ENCODE measurements at regions not wholly inside any gene's neighbourhood (a gene's known extent, or its start where the extent isn't known, plus 50 kb on each side); places are given as distances from the start of the nearest gene placed in this dataset.

GRCh38 chr2:204272610-204273287 lies 272.5 kb upstream of the PARD3B start:
- ChIA-PET CTCF (no interaction called here), POLR2A (no interaction called here)
- TF ChIP-seq CTCF (IDR thresholded peaks at IDR 0.05; ENCODE audit: control extremely low read depth, extremely low read depth, low read depth, missing control alignments): no peak
- no peak for DNase-seq (ENCODE audit: extremely low spot score)

GRCh38 chr2:204274429-204274828 lies 270.8 kb upstream of the PARD3B start:
- ChIA-PET CTCF (interaction anchor here (1.4 to 1.5 kb wide), 2 partner anchors 14 to 28 kb away, joined by 3 read pairs; no protein-coding TSS in a partner anchor), POLR2A (no interaction called here)
- no peak for TF ChIP-seq CTCF (IDR thresholded peaks at IDR 0.05; ENCODE audit: control extremely low read depth, extremely low read depth, low read depth, missing control alignments)
- DNase-seq (ENCODE audit: extremely low spot score): no peak

- CTCF ChIA-PET: interaction anchor here (1.4 to 1.5 kb wide), 2 partner anchors 15 to 27 kb away, joined by 3 read pairs; no protein-coding TSS in a partner anchor
- no peak for TF ChIP-seq CTCF (IDR thresholded peaks at IDR 0.05; ENCODE audit: control extremely low read depth, extremely low read depth, low read depth, missing control alignments)
Observed at GRCh38 chr2:204274991-204275390, 270.3 kb upstream of the PARD3B start.

GRCh38 chr2:204277226-204277625 lies 268.0 kb upstream of the PARD3B start:
- no peak for TF ChIP-seq CTCF (IDR thresholded peaks at IDR 0.05; ENCODE audit: control extremely low read depth, extremely low read depth, low read depth, missing control alignments)
- POLR2A ChIA-PET: no interaction called here
- no peak for DNase-seq (ENCODE audit: extremely low spot score)
- CTCF ChIA-PET: interaction anchor here (1.0 to 1.6 kb wide), 2 partner anchors 16 to 17 kb away, joined by 3 to 7 read pairs; no protein-coding TSS in a partner anchor

More at GRCh38 chr2:204274991-204275390, 270.3 kb upstream of the PARD3B start:
- POLR2A ChIA-PET: no interaction called here
- DNase-seq (ENCODE audit: extremely low spot score): no peak

GRCh38 chr2:204278454-204278853 lies 266.8 kb upstream of the PARD3B start:
- DNase-seq (ENCODE audit: extremely low spot score): no peak
- ChIA-PET CTCF (interaction anchor here (1.2 kb wide), 1 partner anchor 8 kb away, joined by 4 read pairs; no protein-coding TSS in a partner anchor), POLR2A (no interaction called here)
- no peak for TF ChIP-seq CTCF (IDR thresholded peaks at IDR 0.05; ENCODE audit: control extremely low read depth, extremely low read depth, low read depth, missing control alignments)

- no peak for TF ChIP-seq CTCF (IDR thresholded peaks at IDR 0.05; ENCODE audit: control extremely low read depth, extremely low read depth, low read depth, missing control alignments)
- ChIA-PET POLR2A (no interaction called here), CTCF (interaction anchor here (1.0 kb wide), 1 partner anchor 20 kb away, joined by 4 read pairs; no protein-coding TSS in a partner anchor)
- DNase-seq (ENCODE audit: extremely low spot score): no peak
Observed at GRCh38 chr2:204279819-204280218, 265.5 kb upstream of the PARD3B start.

All from GM10248 (cell line).